DMS153 treated with DMSO at 0.1 percent for 48 hours (cell line): ENCODE measurements at regions not wholly inside any gene's neighbourhood (a gene's known extent, or its start where the extent isn't known, plus 50 kb on each side); places are given as distances from the start of the nearest gene placed in this dataset.
"Not testable (repeated sequence)": the region's sequence is repeated elsewhere in the genome, so short reads cannot be mapped to it uniquely, and the experiment has no call there.

Experiments used
- DNase-seq: peaks from one replicate; lab custom pipeline; 2025; ENCODE audit not compliant: unreplicated experiment; lab: John Stamatoyannopoulos, UW

- DNase-seq, result not testable (repeated sequence)
Measured at GRCh38 chr9:73337182-73337581, 185.5 kb downstream of the ANXA1 start.

GRCh38 chr9:73344060-73344459 lies 192.4 kb downstream of the ANXA1 start:
- no peak for DNase-seq

- DNase-seq, result no peak
Measured at GRCh38 chr9:73347123-73347522, 195.5 kb downstream of the ANXA1 start.

- DNase-seq, result no peak
Measured at GRCh38 chr9:73347720-73348119, 196.1 kb downstream of the ANXA1 start.

- no peak for DNase-seq
Measured at GRCh38 chr9:73348471-73348870, 196.8 kb downstream of the ANXA1 start.

GRCh38 chr9:73349476-73349875 lies 197.8 kb downstream of the ANXA1 start:
- DNase-seq, result no peak

- no peak for DNase-seq
Measured at GRCh38 chr9:73357607-73358006, 205.9 kb downstream of the ANXA1 start.

GRCh38 chr9:73370053-73370452 lies 218.4 kb downstream of the ANXA1 start:
- no peak for DNase-seq

- DNase-seq, result no peak
Measured at GRCh38 chr9:73371801-73372200, 220.1 kb downstream of the ANXA1 start.

GRCh38 chr9:73380411-73380810 lies 228.7 kb downstream of the ANXA1 start:
- DNase-seq, result no peak

- no peak for DNase-seq
Measured at GRCh38 chr9:73402081-73403028, 250.7 kb downstream of the ANXA1 start.

- no peak for DNase-seq
Measured at GRCh38 chr9:73411494-73411893, 259.8 kb downstream of the ANXA1 start.

GRCh38 chr9:73412874-73413273 lies 261.2 kb downstream of the ANXA1 start:
- no peak for DNase-seq

- DNase-seq, result no peak
Measured at GRCh38 chr9:73423891-73424290, 272.2 kb downstream of the ANXA1 start.

- DNase-seq, result no peak
Measured at GRCh38 chr9:73426269-73426668, 274.6 kb downstream of the ANXA1 start.

- no peak for DNase-seq
Measured at GRCh38 chr9:73434826-73435225, 283.2 kb downstream of the ANXA1 start.

GRCh38 chr9:73437758-73438157 lies 286.1 kb downstream of the ANXA1 start:
- DNase-seq, result no peak

- not testable (repeated sequence) for DNase-seq
Measured at GRCh38 chr9:73439839-73440238, 288.2 kb downstream of the ANXA1 start.

GRCh38 chr9:73441223-73441622 lies 289.6 kb downstream of the ANXA1 start:
- DNase-seq, result no peak

- no peak for DNase-seq
Measured at GRCh38 chr9:73441890-73442818, 290.5 kb downstream of the ANXA1 start.

GRCh38 chr9:73444821-73445220 lies 293.2 kb downstream of the ANXA1 start:
- DNase-seq, result no peak

GRCh38 chr9:73445384-73445783 lies 293.7 kb downstream of the ANXA1 start:
- not testable (repeated sequence) for DNase-seq
